HepG2 (cell line): ENCODE measurements at regions not wholly inside any gene's neighbourhood (a gene's known extent, or its start where the extent isn't known, plus 50 kb on each side); places are given as distances from the start of the nearest gene placed in this dataset.

Experiments
- ATAC-seq: fragments of 200-7000 bp; cut with Tn5 transposase; 3 replicates; pipeline ENCODE4 v1.9.1; 2020; ENCODE audit warnings: mild to moderate bottlenecking, moderate library complexity
- BruUV-seq: library from RNA; stranded (reverse); fragments of 400-500 nt; replicated peaks from 2 replicates; lab custom pipeline; 2021; lab: Mats Ljungman, UMichigan
- CTCF ChIA-PET: fragments of 300-600 bp; formaldehyde crosslinking; extraction: SDS; loops from one replicate; lab custom pipeline; 2021; ENCODE audit warnings: low total read pairs, inconsistent platforms, low intra/inter-chr PET ratio; lab: Yijun Ruan, JAX
- POLR2A ChIA-PET: fragments of 350-600 bp; sonication (Branson Sonifier 250); formaldehyde crosslinking; loops from one replicate; lab custom pipeline; 2020; ENCODE audit warnings: antibody characterized with exemption, inconsistent platforms; lab: Yijun Ruan, JAX
- DNase-seq: peaks from one replicate; pipeline ENCODE4 v3.0.0-alpha.2; 2015; ENCODE audit warnings: low spot score
- FAIRE-seq: peaks from 3 replicates; lab custom pipeline; 2011; peaks lifted over from hg19 to GRCh38; lab: Jason Lieb, UNC
- H2AFZ ChIP-seq: one replicate; pipeline ENCODE4 v1.6.1; 2011; ENCODE audit warnings: low read length, inconsistent platforms
- H3K27ac ChIP-seq: fragments of 300-600 bp; 3 replicates; pipeline ENCODE4 v1.8.0; 2011; ENCODE audit warnings: mixed run types, mild to moderate bottlenecking, mixed read lengths, low read length, inconsistent platforms; ENCODE audit not compliant: insufficient read depth; ENCODE audit errors: extremely low read length
- H3K27me3 ChIP-seq, 2 experiments: fragments of 200-600 bp in 1 of 2; 2 replicates in 1 of 2; 3 replicates in 1 of 2; pipeline versions ENCODE4 v1.6.0 to v1.8.0; 2011; ENCODE audit warnings: low read length in 2 of 2, mild to moderate bottlenecking in 2 of 2, moderate library complexity in 2 of 2, inconsistent platforms in 1 of 2; ENCODE audit not compliant: insufficient read depth in 2 of 2, control insufficient read depth in 1 of 2
- H3K36me3 ChIP-seq, 2 experiments: fragments of 200-600 bp in 1 of 2; replicated peaks in 1 of 2; 2 replicates in 1 of 2; 3 replicates in 1 of 2; pipeline versions ENCODE4 v1.5.1 to v1.8.0; 2011; ENCODE audit warnings: low read length in 2 of 2, inconsistent platforms in 1 of 2; ENCODE audit not compliant: insufficient read depth in 2 of 2, control insufficient read depth in 1 of 2
- H3K4me1 ChIP-seq: 2 replicates; pipeline ENCODE4 v1.5.1; 2012; ENCODE audit warnings: low read length, inconsistent platforms; ENCODE audit not compliant: insufficient read depth
- H3K4me2 ChIP-seq: 2 replicates; pipeline ENCODE4 v1.6.0; 2011; ENCODE audit warnings: low read depth, low read length, inconsistent platforms
- H3K4me3 ChIP-seq, 3 experiments: fragments of 200-600 bp in 1 of 3; sonication (generic), shearing (Covaris generic) in 1 of 3; replicated peaks in 1 of 3; 2 replicates each; pipeline ENCODE4 v1.5.1; 2011 to 2016; ENCODE audit warnings: low read length in 3 of 3, inconsistent platforms in 2 of 3, low read depth in 2 of 3, mild to moderate bottlenecking in 2 of 3, control low read depth in 1 of 3, mixed read lengths in 1 of 3; ENCODE audit not compliant: insufficient read depth in 1 of 3
- H3K79me2 ChIP-seq: one replicate; pipeline ENCODE4 v1.6.1; 2011; ENCODE audit warnings: low read length, inconsistent platforms; ENCODE audit not compliant: insufficient read depth
- H3K9ac ChIP-seq: 2 replicates; pipeline ENCODE4 v1.6.0; 2011; ENCODE audit warnings: mild to moderate bottlenecking, low read depth, low read length, inconsistent platforms; ENCODE audit not compliant: insufficient read depth
- H3K9me3 ChIP-seq: 2 replicates; pipeline ENCODE4 v1.5.1; 2012; ENCODE audit warnings: mild to moderate bottlenecking, low read length
- H4K20me1 ChIP-seq: 2 replicates; pipeline ENCODE4 v1.6.0; 2011; ENCODE audit warnings: inconsistent platforms, mild to moderate bottlenecking, low read length, moderate library complexity; ENCODE audit not compliant: insufficient read depth
- BRCA1 ChIP-seq: sonication (generic); formaldehyde crosslinking; IDR thresholded peaks from 2 replicates; pipeline ENCODE4 v1.4.0; 2020; ENCODE audit warnings: missing genetic modification reagents
- GRHL1 ChIP-seq: sonication (generic); formaldehyde crosslinking; conservative IDR thresholded peaks from 2 replicates; pipeline ENCODE4 v1.8.0; 2022; ENCODE audit warnings: missing genetic modification reagents
- MYNN ChIP-seq: sonication (generic); formaldehyde crosslinking; IDR thresholded peaks from 2 replicates; pipeline ENCODE4 v1.4.0; 2020; ENCODE audit warnings: mild to moderate bottlenecking, low read depth, missing genetic modification reagents
- NR1H2 ChIP-seq: sonication (generic); formaldehyde crosslinking; IDR thresholded peaks from 2 replicates; pipeline ENCODE4 v1.8.1; 2022; ENCODE audit warnings: low read depth, missing genetic modification reagents, borderline replicate concordance
- PCBP1 ChIP-seq: fragments of 200-400 bp; formaldehyde crosslinking; IDR thresholded peaks from 2 replicates; pipeline ENCODE4 v1.6.1; 2017; ENCODE audit warnings: mild to moderate bottlenecking, low read depth, low read length, borderline replicate concordance
- REL ChIP-seq: sonication (generic); formaldehyde crosslinking; conservative IDR thresholded peaks from 2 replicates; pipeline ENCODE4 v1.8.0; 2022; ENCODE audit warnings: mild to moderate bottlenecking, missing genetic modification reagents, moderate library complexity
- SALL2 ChIP-seq: sonication (generic); formaldehyde crosslinking; IDR thresholded peaks from 2 replicates; pipeline ENCODE4 v1.8.1; 2023; ENCODE audit warnings: mild to moderate bottlenecking, missing genetic modification reagents, inconsistent platforms
- SMAD1 ChIP-seq: sonication (generic); formaldehyde crosslinking; IDR thresholded peaks from 2 replicates; pipeline ENCODE4 v1.4.0; 2020; ENCODE audit warnings: missing genetic modification reagents, low read depth, mild to moderate bottlenecking, borderline replicate concordance
- TFE3 ChIP-seq: IDR thresholded peaks from 2 replicates; pipeline ENCODE4 v1.6.1; 2016
- TGIF2 ChIP-seq: IDR thresholded peaks from 2 replicates; pipeline ENCODE4 v1.6.1; 2016; ENCODE audit warnings: control low read depth, missing compliant biosample characterization
- XRCC5 ChIP-seq: fragments of 200-400 bp; formaldehyde crosslinking; optimal IDR thresholded peaks from 2 replicates; pipeline ENCODE3; 2017; ENCODE audit warnings: mild to moderate bottlenecking, low read length
- ZNF572 ChIP-seq: sonication (generic); formaldehyde crosslinking; IDR thresholded peaks from 2 replicates; pipeline ENCODE4 v1.5.1; 2020; ENCODE audit warnings: mild to moderate bottlenecking, missing genetic modification reagents
- whole genome bisulfite sequencing: methylation state at CpG from one replicate; pipeline ENCODE4 v1.1.6; 2017; ENCODE audit warnings: low lambda C conversion rate; 5-methylcytosine and 5-hydroxymethylcytosine counted together
- in situ Hi-C: cut with HindIII; loops from 2 replicates; pipeline ENCODE4 v1.10.0; 2017; ENCODE audit warnings: low pct_unique_long_range_greater_than_20kb; ENCODE audit not compliant: extremely low pct_ligation_motif_present
- intact Hi-C: fragments of 100-400 bp; cut with micrococcal nuclease; formaldehyde crosslinking; loops from one replicate; pipeline ENCODE4 v1.10.0; 2022; ENCODE audit not compliant: unreplicated experiment

GRCh38 chr3:111470032-111470431 lies 72.0 kb upstream of the CD96 start:
- no peak for ATAC-seq
- POLR2A ChIA-PET: no interaction called here
- 2% methylated on average over 2 of the region's 2 CpGs for WGBS
- no peak for FAIRE-seq
- no peak overlapping the region for H2AFZ ChIP-seq
- TF ChIP-seq PCBP1: no peak
- TF ChIP-seq SALL2 (CRISPR knock-in tag): no peak
- no peak for TF ChIP-seq MYNN
- no peak overlapping the region for H3K4me2 ChIP-seq
- H3K27me3 ChIP-seq: no peaks in the 10 kb centered on the region
- no peak overlapping the region for H3K27ac ChIP-seq
- in situ Hi-C loops (no loop called here), intact Hi-C loops (no loop called here)
- no peaks in the 10 kb centered on the region for H4K20me1 ChIP-seq
- no peak overlapping the region for H3K9ac ChIP-seq
- CTCF ChIA-PET: no interaction called here
- no TSS peak for BruUV-seq
- no peaks in the 10 kb centered on the region for H3K79me2 ChIP-seq
- H3K36me3 ChIP-seq: no peaks in the 10 kb centered on the region
- H3K4me1 ChIP-seq: no peaks in the 10 kb centered on the region
- H3K4me3 ChIP-seq: no peak overlapping the region
- no peaks in the 10 kb centered on the region for H3K9me3 ChIP-seq
- DNase-seq: no peak

- Histone ChIP-seq H3K27ac (no peak overlapping the region), H3K4me2 (no peak overlapping the region), H3K9me3 (no peaks in the 10 kb centered on the region), H3K36me3 (no peaks in the 10 kb centered on the region), H3K9ac (no peak overlapping the region), H3K27me3 (no peaks in the 10 kb centered on the region), H2AFZ (no peak overlapping the region), H3K79me2 (no peaks in the 10 kb centered on the region), H3K4me1 (no peaks in the 10 kb centered on the region), H3K4me3 (no peak overlapping the region), H4K20me1 (no peaks in the 10 kb centered on the region)
- BruUV-seq: no TSS peak
- intact Hi-C loops: no loop called here
- CTCF ChIA-PET: no interaction called here
- in situ Hi-C loops: no loop called here
- POLR2A ChIA-PET: no interaction called here
- FAIRE-seq (no peak), ATAC-seq (no peak), DNase-seq (no peak)
- TF ChIP-seq NR1H2 (no peak), GRHL1 (CRISPR knock-in tag) (no peak), REL (CRISPR knock-in tag) (no peak), TFE3 (CRISPR knock-in tag) (no peak), TGIF2 (CRISPR knock-in tag) (no peak), BRCA1 (CRISPR knock-in tag) (no peak), ZNF572 (CRISPR knock-in tag) (no peak), XRCC5 (no peak), SMAD1 (CRISPR knock-in tag) (no peak)
- WGBS: 2% methylated on average over 2 of the region's 2 CpGs
These were observed 70.2 kb upstream of the CD96 start for GRCh38 chr3:111471831-111472230.
